H1 (cell line): ENCODE measurements at regions not wholly inside any gene's neighbourhood (a gene's known extent, or its start where the extent isn't known, plus 50 kb on each side); places are given as distances from the start of the nearest gene placed in this dataset.

ENCODE experiments used
- BRCA1 ChIP-seq: IDR thresholded peaks from 2 replicates; pipeline ENCODE4 v1.6.1; 2012; ENCODE audit warnings: low read depth, low read length, improper control_type of control experiment
- CHD2 ChIP-seq: IDR thresholded peaks from 2 replicates; pipeline ENCODE4 v1.6.1; 2012; ENCODE audit warnings: low read length, improper control_type of control experiment
- EZH2 ChIP-seq: fragments of 200-600 bp; sonication (generic); IDR thresholded peaks from 2 replicates; pipeline ENCODE4 v1.7.1; 2012; ENCODE audit warnings: low read depth, mild to moderate bottlenecking, moderate library complexity, low read length, inconsistent platforms; ENCODE audit not compliant: severe bottlenecking
- GABPA ChIP-seq: IDR thresholded peaks from 2 replicates; pipeline ENCODE4 v1.6.1; 2011; ENCODE audit warnings: mild to moderate bottlenecking, low read length, moderate library complexity, borderline replicate concordance; ENCODE audit not compliant: insufficient read depth
- RXRA ChIP-seq: IDR thresholded peaks from 2 replicates; pipeline ENCODE4 v1.6.1; 2011; ENCODE audit warnings: low read depth, mild to moderate bottlenecking, low read length, moderate library complexity; ENCODE audit not compliant: insufficient read depth
- YY1 ChIP-seq: IDR thresholded peaks from 2 replicates; pipeline ENCODE4 v1.6.1; 2011; ENCODE audit warnings: low read depth, mild to moderate bottlenecking, low read length
- TF ChIP-seq, protein P1 (sequence below), 3 experiments: IDR thresholded peaks; 1 replicate in 2 of 3; 2 replicates in 1 of 3; pipeline versions ENCODE4 v1.5.1 to v1.6.1; 2011; ENCODE audit warnings: low read length in 3 of 3, mild to moderate bottlenecking in 3 of 3, inconsistent platforms in 2 of 3, low read depth in 1 of 3, moderate library complexity in 1 of 3; ENCODE audit not compliant: insufficient read depth in 1 of 3; ENCODE audit errors: control extremely low read depth in 1 of 3

DNA sequence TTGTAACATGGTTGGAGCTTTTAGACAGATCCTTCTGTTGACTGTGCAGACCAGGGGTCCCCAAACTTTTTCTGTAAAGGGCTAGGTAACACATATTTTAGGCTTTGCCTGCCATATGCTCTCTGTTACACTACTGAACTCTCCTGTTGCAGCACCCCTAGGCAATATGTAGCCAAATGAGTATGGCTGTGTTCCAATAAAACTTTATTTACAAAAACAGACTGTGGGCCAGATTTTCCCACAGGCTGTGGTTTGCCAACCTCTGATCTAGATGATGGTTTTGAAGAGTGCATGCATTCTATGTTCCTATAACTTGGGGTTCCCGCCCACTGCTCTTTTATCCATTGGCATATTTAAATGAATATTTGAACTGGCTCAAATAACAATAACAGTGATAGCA is 180.3 kb upstream of the VASH1 start:
- TF ChIP-seq GABPA (no peak), EZH2 (no peak), CHD2 (no peak), RXRA (no peak), YY1 (no peak), BRCA1 (no peak)
- TF ChIP-seq, protein P1, sequence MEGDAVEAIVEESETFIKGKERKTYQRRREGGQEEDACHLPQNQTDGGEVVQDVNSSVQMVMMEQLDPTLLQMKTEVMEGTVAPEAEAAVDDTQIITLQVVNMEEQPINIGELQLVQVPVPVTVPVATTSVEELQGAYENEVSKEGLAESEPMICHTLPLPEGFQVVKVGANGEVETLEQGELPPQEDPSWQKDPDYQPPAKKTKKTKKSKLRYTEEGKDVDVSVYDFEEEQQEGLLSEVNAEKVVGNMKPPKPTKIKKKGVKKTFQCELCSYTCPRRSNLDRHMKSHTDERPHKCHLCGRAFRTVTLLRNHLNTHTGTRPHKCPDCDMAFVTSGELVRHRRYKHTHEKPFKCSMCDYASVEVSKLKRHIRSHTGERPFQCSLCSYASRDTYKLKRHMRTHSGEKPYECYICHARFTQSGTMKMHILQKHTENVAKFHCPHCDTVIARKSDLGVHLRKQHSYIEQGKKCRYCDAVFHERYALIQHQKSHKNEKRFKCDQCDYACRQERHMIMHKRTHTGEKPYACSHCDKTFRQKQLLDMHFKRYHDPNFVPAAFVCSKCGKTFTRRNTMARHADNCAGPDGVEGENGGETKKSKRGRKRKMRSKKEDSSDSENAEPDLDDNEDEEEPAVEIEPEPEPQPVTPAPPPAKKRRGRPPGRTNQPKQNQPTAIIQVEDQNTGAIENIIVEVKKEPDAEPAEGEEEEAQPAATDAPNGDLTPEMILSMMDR (IDR thresholded peaks at IDR 0.05; ENCODE audit: control extremely low read depth in 1 of 3, insufficient read depth in 1 of 3, low read depth in 1 of 3, low read length in 3 of 3): no peak
